GM03348 (cell line): ENCODE measurements at regions not wholly inside any gene's neighbourhood (a gene's known extent, or its start where the extent isn't known, plus 50 kb on each side); places are given as distances from the start of the nearest gene placed in this dataset.

Experiments
- DNase-seq: peaks from one replicate; pipeline ENCODE4 v3.0.0; 2012; ENCODE audit warnings: low spot score

DNA sequence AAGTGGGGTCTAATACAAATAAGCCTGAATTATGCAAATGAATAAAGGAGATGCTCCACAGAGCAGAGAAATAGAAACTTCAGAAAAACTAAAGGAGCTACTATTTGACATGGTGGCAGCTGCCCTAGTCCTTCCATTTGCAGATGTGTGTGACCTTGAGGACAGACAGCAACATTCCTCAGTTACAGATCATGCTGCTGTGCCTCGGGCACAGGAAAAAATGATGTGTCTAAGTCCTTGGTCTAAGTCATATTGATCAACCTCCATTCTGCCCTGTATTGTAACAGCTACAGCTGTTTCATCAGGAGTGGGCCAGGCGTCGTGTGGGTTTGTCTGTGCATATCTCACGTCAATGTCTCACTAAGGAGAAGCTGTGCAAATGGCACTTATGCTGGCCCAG, 710.4 kb downstream of the TNS3 start:
- no peak for DNase-seq

DNA sequence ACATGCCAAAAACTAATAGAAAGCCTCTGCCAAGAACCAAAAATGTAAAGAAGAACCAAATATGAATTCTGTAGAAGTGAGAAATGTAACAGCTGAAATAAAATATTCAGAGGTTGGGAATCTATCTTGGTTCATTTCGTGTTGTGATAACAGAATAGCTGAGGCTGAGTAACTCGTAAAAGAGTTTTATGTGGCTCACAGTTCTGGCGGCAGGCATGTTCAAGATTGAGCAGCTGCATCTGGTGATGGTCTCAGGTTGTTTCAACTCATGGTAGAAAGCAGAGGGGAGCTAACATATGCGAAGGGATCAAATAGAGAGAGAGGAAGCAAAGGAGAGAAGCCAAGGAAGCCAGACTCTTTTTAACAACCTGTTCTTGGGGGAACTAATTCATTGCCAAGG, 717.2 kb downstream of the TNS3 start:
- DNase-seq = no peak

DNA sequence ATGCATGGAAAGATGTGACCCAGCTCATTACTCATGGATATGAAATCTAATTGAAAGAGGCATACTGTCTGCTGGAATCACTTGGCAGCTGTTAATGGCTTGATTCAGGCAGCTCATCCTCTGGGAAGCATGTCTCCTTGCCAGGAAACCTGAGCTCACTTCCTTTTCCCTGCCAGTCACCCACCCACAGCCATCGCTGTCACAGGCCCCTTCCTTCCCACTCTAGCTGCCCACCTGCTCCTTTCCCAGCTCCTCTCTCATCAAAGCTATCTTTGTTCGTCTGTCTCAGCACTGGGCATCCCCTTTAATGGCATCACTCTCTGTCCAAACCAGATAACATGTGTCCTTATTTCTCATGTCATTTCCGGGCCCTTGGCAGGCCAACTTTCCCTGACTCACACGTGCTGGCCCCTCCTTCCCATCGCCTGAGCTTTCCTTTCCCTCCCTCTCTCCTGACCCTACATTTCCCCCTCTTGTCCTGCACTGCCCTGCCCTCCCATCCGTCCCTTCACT, 721.9 kb downstream of the TNS3 start:
- peak; percentile 73 for DNase-seq

DNA sequence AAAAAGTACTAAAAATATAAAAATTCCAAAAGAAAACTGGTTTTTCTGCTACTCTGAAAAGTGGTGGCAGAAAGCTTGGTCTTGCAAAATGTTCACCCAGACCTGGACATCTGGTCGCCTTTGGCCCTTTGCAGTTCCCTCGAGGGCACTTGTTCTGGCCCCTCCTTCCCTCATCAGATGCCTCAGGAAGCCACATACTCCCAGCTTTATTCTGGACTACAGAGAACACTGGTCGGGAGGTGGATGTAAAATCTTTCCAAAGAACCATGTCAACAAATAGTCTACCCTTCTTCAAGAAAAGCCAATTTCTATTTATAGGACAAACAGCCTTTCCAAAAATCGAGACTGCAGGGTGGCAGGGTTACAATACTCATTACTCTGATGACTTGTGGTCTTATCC, 726.1 kb downstream of the TNS3 start:
- DNase-seq = no peak

DNA sequence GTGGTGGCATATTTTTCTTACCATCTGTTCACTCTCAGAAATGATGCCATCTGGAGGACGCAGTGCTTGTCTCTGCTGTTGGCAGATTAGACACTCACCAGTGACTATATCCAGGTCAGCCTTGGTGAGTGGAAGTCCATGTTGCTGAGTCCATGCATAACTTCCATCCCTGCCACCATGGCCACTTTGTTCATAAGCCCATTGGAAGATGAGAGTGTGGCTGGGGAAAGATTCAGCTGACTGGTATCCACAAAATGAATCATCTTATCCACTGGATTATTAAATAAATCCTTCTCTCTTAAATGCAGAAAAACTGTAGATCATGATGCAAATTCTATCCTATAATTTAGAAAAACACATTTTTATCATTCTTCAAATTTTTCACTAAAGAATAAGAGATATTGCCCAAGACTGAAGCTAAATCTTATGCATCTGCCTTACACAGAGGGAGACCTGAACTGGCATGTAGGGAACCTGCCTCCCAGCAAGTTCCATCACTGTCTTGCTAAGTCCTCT, 726.9 kb downstream of the TNS3 start:
- peak; percentile 48 for DNase-seq

DNA sequence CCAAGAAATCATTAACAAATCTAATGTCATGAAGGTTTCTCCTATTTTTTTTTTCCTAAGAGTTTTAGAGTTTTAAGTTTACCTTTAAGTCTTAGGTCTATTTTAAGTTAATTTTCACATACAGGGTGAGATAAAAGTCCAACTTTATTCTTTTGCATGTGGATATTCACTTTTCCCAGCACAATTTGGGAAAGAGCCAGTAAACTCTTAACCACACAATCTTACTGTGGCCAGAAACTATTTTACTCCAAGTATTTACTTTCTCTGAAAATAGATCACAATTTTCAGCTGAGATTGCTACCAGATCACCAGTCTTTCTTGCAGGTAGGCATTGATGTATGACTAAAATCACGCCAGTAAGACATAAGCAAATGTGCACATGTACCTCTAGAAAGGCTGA, 728.5 kb downstream of the TNS3 start:
- peak; percentile 24 for DNase-seq

DNA sequence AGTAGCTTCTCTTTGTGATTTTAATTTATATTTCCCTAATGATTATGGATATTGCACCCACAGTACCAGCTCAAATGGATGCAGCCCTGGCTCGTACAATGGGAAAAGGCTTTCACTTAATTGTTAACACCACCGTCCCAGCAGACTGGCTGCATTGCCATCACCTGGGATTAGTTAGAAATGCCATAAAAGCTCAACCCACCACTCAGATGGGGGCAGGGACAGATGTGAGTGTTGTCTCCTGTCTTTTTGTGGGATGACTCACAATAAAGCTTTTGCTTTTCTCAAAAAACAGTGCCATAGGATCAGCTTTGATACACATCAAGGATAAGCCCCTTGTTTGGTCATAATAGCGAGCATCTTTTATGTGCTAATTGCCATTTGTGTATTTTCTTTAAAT, 729.1 kb downstream of the TNS3 start:
- DNase-seq = no peak

DNA sequence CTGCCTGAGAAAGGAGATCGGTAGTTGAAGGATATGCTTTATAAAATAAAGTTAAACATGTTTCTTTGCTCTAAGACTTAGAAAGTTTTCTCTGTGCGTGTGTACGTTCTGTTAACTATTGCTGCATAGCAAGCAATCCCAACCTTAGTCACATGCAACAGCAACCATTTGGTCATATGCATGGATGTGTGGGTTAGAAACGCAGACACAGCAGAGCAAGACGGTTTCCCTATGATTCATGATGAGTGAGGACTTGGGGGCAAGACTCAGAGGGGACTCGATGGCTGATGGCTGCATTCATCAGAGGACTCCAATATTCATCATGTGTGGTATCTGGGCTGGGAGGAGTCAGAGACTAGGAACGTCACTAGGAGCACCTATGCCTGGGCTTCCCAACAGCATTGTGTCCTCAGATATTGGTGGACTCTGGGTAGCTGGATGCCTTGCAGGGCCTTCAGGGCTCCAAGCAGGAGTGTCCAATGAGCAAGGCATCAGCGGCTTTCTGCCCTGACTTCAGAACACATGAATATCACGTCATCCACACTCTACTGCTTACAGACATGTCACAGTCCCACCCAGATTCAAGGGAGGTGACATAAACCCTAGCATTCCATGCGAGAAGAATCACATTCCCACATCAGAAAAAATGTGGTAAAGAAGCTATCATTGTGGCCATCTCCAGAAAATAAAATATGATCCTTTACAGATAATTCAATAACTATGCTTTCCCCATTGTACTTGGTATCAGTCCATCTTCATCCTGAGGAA, 731.2 kb downstream of the TNS3 start:
- DNase-seq = peak; percentile 27

DNA sequence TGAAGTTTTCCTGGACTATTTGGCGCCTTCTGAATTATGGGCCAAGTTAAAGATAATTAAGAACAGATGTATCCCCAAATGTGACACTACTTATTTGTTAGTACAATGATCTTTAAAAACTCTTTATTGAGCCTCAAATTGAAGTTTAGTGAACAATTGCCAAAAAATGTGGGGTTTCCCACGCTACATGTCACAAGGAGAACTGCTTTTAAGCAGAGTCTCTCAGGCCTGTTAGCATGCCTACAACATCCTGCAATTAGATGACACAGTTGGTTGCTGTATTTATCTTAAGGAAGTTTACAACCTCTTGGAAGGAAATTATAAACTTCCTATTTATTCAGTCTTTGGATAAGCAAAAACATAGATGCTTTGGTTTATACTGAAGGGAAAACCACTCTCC, 733.0 kb downstream of the TNS3 start:
- DNase-seq = no peak

DNA sequence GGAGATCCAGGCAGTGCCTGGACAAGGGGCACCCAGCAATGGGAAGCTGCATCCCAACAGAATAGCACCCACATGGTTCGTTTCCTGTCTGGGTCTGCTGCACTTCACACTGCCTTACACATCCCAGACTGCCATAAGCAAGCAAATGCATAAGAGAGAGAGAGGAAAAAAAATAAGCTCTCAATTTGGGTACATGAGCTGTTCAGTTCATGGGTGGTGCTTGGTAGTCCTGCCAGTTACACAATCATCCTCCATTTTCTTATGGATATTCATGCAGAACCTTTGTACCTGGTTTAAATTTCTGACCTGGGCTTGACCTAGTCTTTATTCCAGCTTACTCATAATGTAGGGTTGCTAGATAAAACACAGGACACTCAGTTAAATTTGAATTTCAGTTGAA, 733.6 kb downstream of the TNS3 start:
- no peak for DNase-seq

DNA sequence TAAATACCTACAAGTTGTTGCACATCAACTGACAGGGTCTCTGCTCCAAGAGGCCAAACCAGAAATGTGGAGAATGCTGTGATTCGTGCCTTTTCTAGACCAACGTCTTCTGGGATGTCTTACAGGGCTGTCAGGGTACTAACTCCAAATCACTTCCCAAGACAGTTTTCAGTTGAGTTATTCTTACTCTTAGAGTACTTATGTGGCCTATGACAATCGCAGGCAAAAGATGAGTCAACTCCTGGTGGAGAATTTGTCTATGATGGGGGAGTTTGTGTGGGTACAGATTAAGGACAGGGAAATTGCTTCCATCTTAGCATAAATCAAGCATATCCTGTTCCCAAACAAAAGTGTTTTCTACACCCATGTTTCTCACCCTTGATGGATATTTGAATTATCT, 734.8 kb downstream of the TNS3 start:
- no peak for DNase-seq

DNA sequence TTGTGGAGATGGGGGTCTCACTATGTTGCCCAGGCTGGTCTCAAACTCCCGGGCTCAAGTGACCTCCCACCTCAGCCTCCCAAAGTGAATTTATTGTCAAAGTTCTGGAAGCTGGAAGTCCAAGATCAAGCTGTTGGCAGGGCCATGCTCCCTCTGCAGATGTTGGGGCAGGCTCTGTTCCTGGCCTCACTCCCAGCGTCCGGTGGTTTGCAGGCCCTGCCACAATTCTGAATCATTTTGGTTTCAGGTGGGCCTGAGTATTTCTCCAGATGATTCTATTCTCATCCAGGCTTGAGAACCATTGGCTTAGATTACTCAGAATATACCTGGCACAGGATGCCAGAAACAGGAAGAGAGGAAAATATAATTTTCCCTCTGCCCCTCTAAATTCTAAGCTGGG, 737.4 kb downstream of the TNS3 start:
- DNase-seq = peak; percentile 15

DNA sequence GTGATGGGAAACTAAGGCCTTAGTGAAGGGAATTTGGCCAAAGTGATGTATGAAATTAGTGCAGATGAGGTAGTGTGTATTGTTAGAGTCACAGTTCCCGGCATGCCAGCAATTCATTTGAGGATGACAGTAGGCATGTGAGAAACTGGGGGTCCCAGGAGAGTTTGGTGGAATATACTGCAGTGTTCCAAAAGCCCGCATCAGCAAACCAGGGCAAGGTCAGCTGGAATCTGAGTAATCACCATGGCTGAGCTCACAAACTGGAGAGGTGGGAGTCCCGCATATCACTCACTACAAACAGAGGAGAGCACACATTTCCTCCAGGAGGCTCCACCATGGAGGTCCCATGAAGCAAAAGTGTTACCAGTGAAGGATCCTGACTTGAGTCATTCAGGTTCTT, 740.7 kb downstream of the TNS3 start:
- no peak for DNase-seq

DNA sequence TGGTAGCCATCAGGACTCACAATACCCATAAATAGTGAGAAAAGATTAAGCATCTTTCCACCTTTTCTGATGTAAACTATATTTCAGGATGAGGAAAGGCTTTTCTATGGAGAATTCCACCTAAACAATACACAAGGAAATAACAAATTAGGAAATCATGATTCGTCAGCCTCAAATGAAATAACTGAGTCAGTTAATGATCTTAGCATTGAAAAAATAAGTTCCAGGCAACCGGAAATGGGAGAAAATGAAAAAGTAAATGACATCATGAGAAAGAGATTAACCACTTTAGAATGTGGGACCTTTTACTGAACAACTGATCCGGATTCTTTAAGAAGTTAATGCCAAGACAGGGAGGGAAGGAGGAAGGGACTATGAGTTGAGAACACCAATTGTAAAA, 742.3 kb downstream of the TNS3 start:
- DNase-seq = no peak

DNA sequence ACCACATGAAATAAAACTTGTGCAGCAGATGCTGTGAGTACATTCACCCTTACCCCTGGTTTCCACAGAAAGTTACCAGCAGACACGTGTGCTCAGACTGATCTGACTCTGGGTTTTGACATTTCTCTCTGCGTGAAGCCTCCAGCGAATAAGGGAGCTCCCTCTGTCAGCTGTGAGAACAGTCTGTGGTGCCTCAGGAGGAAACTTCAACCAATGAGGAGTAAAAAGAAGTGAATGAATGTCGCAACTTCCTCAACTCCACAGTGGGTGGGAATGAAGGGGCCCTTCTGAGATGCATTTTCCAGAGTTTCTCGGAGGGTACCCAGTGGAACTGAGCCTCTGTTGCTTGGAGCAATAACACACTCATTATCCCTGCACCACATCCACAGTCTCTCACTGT, 743.4 kb downstream of the TNS3 start:
- no peak for DNase-seq

DNA sequence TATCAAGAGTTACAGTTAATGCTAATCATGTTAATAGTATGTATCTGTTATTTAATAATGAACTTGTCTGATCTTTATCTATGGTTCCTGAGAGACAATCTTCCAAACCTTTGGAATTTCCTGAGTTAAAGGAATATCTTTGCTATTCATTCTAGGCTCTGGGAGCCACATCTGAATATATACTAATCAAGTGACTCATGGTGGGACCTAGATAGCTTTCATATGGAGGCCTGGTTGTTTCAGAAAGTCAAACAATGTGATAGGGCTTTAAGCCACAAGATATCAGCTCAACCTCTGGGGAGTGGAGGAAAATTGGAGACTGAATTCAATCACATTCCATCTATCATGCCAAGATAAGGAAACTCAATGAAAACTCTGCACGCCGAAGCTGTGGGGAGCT, 746.4 kb downstream of the TNS3 start:
- no peak for DNase-seq

DNA sequence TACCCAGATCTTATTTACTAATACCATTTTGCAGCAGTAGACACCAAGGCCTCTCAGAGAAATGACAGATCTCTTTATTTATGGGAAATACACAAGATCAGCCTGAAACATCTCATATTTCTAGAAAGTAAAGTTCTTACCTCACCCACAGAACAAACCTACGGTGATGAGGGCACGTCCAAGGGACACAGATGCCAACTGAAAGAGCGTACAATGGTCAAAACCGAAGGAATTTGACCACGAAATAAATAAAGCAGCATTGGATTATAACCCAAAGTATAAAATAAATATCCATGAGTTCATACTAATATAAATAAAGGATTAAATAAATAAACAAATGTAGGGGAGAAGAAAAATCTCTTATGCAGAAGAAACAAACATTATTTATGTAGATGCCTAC, 747.0 kb downstream of the TNS3 start:
- no peak for DNase-seq

DNA sequence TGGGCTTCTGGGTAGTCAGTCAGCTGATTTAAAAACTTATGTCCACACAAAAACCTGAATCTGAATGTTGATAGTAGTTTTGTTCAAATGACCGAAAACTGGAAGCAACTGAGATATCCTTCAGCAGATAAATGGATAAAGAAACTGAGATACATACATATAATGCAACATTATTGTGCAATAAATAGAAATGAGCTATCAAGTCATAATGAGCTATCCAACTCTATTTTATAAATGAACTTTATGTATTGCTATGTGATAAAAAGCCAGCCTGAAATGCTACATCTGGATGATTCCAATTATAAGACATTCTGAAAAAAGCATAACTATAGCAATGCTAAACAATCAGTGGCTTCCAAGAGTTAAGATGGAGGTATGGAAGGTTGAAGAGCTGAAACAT, 748.7 kb downstream of the TNS3 start:
- DNase-seq = no peak

DNA sequence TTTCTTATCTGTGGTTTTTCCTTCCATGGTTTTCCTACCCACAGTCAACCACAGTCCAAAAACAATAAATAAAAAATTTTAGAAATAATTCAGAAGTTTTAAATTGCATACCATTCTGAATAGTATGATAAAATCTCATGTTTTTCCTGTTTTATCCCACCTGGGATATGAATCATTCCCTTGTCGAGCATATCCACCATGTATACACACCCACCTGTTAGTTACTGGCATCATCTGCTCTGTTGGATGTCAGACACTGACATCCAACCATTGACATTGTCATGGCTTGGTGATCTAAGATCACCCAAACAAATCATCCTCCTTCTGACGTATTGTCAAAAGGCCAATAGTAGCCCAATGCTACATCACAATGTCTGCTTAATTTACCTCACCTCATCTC, 749.8 kb downstream of the TNS3 start:
- no peak for DNase-seq

DNA sequence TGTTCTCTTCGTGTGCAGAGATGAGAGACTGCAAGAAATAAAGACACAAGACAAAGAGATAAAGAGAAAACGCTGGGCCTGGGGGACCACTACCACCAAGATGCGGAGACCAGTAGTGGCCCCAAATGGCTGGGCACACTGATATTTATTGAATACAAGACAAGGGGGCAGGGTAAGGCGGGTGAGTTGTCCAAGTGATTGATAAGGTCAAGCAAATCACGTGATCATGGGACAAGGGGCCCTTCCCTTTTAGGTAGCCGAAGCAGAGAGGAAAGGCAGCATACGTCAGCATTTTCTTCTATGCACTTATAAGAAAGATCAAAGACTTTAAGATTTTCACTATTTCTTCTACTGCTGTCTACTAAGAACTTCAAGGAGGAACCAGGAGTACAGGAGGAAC, 762.1 kb downstream of the TNS3 start:
- no peak for DNase-seq

DNA sequence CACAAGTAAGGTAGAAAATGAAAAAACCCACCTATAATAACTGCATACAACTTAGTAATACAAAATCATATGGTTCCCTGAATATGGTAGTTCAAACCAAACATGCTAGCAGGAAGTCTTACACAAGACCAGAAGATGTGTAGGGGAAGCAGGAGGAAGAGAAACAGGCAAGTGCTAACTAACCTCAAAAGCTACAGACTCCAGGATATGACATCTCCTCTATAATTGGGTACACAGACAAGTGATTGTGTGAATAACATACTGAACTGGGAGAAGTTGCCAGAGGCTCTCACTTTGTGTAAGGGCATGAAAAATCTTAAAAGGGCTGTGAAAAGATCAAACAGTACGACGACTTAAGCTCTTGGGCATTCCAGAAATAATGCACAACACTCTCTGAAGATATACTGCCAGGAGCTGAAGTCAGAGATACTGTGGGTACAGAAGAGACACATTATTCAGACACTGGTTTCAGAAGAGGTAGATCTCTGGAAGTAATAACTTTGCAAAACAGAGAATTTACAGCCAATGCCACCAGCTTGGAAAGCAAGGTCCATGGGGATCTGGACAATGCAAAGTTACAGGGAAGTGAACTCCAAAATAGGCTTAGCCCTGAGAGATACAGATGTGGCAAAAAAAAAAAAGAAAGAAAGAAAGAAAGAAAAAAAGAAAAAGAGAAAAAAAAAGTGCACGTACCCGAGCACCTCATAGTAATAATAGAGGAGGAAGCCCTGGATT, 767.2 kb downstream of the TNS3 start:
- peak; percentile 16 for DNase-seq

DNA sequence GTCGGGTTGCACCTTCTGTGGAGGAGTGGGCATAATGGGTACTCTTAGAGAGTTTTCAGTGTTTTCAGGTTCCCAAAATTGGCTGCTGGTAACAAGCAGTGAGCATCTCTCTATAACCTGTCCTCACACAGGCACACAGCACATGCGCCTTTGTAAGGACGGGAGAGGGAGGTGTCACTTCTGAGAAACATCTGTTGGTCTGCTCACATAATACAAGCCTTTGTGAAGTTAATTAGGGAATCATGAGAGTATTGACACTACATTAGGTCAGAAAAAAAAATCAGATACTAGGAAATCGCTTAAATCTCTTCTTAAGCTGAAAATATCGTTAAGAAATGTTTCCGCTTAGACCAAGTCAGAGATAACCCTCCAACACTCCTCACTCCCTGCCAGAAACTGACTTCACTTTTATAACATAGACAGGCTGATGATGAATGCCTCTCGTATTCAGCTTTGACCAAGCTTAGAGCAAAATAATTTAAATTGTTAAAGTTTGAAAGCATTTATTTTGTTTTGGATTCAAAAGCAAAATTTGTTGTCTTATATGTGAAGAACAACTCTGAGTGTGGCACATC, 769.7 kb downstream of the TNS3 start:
- DNase-seq = peak; percentile 34

DNA sequence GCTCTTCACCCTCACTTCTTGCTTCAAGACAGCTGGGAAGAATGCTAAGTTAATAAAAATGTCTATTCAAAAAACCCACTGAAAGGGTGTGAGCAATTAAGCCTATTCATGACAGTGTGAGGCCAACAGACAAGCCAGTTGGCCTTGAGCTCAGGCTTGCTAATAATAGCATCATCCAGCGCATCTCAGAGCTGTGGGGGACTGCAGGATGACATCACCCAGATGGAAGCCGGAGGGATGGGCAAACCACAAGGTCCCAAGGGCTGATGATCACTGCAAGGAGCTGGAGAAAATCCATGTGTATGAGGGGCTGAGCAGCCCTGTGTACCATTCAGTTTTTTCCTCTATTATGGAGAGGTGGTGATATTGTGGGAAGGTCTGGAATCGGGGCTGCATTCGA, 770.4 kb downstream of the TNS3 start:
- peak; percentile 91 for DNase-seq
